Activated CD8-positive, alpha-beta memory T cell treated with anti-CD3 and anti-CD28 coated beads for 36 hours (primary cell): ENCODE measurements at regions not wholly inside any gene's neighbourhood (a gene's known extent, or its start where the extent isn't known, plus 50 kb on each side); places are given as distances from the start of the nearest gene placed in this dataset.
"Not testable (repeated sequence)": the region's sequence is repeated elsewhere in the genome, so short reads cannot be mapped to it uniquely, and the experiment has no call there.

ENCODE experiments used
- CTCF ChIA-PET: fragments of 350-600 bp; sonication (Branson Sonifier 250); formaldehyde crosslinking; loops from one replicate; lab custom pipeline; 2021; ENCODE audit warnings: antibody characterized with exemption; lab: Charles Lee
- POLR2A ChIA-PET: fragments of 350-600 bp; sonication (Branson Sonifier 250); formaldehyde crosslinking; loops from one replicate; lab custom pipeline; 2021; ENCODE audit warnings: antibody characterized with exemption; lab: Charles Lee

DNA sequence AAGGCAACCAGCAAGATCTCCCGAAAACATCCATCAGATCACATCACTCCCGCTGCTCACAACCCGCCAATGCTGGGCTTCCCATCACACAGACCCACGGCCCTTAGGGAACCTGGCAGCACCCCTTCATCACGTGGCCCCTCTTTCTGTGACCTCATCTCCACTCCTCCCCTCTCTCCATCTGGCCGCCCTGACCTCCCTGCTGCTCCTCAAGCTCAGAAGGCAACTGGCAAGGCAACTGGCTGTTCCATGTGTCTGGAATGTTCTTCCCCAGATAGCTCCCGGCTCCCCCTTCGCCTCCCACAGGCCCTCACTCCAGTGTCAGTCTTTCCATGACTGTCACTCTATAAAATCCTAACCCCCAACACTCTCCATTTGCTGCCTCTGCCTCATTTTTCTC is 113.0 kb upstream of the ERG start:
- ChIA-PET CTCF (no interaction called here), POLR2A (no interaction called here)

DNA sequence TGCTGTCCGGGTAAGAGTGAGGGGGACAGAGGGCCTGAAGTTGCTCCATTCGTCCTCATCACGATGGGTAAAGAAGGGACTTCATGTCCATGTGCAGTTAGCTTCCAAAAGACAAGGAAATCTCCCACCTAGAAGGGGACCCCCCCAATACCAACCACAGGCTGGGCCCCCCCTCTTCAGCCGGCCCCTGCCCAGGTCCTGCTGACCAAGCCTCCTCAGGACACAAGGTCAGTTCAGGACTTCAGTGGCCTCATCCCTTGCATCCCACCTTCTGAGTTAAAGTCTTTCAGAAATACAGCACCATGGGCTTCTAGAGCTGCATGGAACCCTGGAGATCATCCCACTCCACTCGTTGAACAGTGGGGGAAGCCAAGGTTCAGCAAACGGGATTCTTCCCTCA is 115.4 kb upstream of the ERG start:
- POLR2A ChIA-PET = interaction anchor here (0.6 kb wide), 1 partner anchor 243 kb away, joined by 3 read pairs; no protein-coding TSS in a partner anchor
- CTCF ChIA-PET = no interaction called here

DNA sequence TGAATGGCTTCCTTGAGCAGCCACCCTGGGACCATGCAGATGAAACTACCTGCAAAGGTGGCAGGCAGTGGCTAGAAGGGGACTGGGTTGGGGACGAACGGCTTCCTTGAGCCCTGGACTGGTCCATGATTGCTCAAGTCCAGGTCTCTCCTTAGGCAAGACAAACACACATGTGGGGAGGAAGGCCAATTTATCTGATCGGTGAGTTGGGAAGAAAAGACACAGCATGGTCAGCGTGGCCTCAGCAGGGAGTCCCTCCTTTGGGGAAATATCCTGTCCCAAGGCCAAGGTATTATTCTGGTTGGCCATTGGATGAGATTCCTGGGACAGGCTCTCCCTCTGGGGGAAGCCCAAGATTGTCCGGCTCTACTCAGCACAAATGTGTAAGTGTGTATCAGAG is 116.3 kb upstream of the ERG start:
- ChIA-PET CTCF (no interaction called here), POLR2A (no interaction called here)

GRCh38 chr21:38619480-38619879 is 121.2 kb upstream of the ERG start:
- CTCF ChIA-PET = no interaction called here
- POLR2A ChIA-PET = no interaction called here

DNA sequence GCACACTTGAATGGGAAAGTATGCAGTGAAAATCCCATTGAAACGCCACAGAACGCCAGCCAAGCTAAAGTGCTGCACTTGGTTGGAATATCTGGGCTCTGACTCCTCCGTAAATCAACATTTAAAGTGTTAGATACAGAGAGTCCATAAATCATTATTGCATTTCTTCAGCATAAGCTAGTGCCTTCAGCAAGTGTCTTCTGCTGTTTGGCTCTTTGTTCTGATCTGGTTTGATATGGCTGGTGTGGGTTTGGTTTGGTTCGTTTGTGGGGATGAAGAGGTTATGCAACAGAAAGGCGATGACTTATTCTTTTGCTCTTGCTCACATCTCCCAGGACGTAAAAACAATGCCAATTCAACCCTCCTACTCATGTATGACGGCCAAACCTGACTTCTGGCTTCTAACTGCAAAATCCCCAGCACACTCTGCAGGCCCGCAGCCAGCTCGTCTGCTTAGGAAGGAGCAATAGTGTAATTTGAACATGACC is 121.8 kb upstream of the ERG start:
- ChIA-PET POLR2A (no interaction called here), CTCF (no interaction called here)

GRCh38 chr21:38621132-38621531 is 122.9 kb upstream of the ERG start:
- POLR2A ChIA-PET = interaction anchor here (0.5 kb wide), 1 partner anchor 1089 kb away, joined by 8 read pairs; no protein-coding TSS in a partner anchor
- CTCF ChIA-PET = no interaction called here

GRCh38 chr21:38622081-38622826 is 124.0 kb upstream of the ERG start:
- ChIA-PET POLR2A (no interaction called here), CTCF (no interaction called here)

DNA sequence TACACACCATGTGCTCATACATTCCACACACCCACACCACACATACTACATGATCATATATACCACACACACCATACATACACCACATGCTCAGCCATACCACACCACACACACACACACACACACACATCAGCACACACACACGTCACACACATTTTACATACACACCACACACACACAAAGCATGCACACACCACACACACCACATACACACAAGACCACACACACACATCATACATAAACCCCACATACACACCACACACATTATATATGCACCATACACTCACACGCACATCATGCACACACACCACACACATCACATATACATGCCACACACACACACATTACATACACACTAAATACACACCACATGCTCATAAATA is 124.5 kb upstream of the ERG start:
- CTCF ChIA-PET = no interaction called here
- POLR2A ChIA-PET = no interaction called here

DNA sequence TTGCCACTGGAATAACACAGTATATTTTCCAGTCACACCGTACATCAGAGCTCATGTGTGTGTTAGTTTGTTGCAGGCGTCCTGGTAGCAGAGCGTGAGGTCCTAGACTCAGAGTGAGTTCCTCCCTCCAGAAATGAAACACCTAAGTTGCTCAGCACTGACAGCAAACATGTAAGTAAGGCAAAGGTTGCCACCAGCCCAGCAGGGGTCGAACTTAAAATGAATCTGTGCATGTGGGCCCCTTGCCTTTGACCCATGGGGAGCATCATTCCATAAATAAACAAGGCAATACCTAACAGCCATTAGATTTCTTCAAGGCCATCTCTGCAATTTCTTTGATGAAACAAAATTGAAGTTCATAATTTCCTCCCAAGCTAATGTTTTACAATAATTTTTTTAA is 125.3 kb upstream of the ERG start:
- CTCF ChIA-PET = no interaction called here
- POLR2A ChIA-PET = no interaction called here

GRCh38 chr21:38625000-38625399 is 126.7 kb upstream of the ERG start:
- CTCF ChIA-PET = no interaction called here
- POLR2A ChIA-PET = no interaction called here

DNA sequence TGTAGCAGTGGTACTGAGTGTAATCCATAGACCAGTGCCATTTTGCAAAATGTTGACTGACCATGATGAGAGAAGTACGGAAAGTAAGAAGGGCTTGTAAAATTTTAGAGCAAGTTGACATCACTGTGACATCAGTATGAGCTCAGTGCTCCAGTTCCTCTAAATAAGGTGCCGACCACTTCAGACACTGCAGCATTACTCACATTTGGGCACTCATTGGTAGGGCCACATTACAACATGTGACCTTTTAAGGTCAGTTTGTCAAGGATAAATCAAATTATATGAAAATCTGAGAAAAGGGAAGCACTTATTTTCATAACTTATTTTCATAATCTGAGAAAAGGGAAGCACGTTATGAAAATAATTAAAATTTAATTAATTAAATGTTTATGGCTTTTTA is 128.0 kb upstream of the ERG start:
- ChIA-PET CTCF (no interaction called here), POLR2A (no interaction called here)

- POLR2A ChIA-PET = no interaction called here
- CTCF ChIA-PET = no interaction called here
Observed at GRCh38 chr21:38628349-38628748, 130.1 kb upstream of the ERG start.

DNA sequence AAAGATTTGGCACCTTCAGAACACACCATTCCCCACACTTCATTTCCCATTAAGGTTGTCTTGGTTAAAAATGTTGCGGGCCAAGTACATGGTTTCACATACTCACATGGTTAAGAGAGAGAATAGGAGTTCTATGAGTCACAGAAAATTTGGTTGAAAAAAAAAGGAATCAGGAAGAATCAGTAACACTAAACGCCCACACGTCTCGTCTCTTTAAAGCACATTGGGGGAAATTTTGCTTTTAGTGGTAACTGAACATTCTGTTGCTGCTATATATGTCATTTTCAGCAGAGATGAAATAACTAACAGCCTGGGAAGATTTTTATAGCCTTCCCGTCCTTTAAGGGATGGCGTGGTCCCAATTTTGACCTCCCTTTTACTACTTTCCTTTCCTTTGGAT is 132.9 kb upstream of the ERG start:
- CTCF ChIA-PET = no interaction called here
- POLR2A ChIA-PET = no interaction called here

- POLR2A ChIA-PET = no interaction called here
- CTCF ChIA-PET = no interaction called here
Observed at GRCh38 chr21:38631676-38632075, 133.4 kb upstream of the ERG start.

DNA sequence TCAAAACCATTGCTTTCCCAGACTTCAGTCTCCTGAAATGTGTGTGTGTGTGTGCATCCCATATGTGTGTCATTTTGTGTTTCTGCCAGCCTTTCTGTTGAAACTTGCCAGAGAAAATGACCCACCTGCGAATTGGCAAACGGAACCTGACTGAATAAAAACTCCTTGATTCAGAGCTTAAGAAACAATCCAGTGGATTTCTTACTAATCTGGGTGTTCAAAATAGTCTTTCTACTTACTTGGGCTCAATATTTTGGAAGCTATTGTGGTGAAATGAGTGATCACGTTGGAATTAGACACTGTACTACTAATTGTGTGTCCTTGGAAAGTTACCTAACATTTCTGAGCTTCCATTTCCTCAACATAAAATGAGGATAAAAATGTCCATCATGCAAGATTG is 138.9 kb upstream of the ERG start:
- ChIA-PET POLR2A (no interaction called here), CTCF (no interaction called here)

- ChIA-PET POLR2A (interaction anchor here (0.6 kb wide), 1 partner anchor 127 kb away, joined by 4 read pairs; no protein-coding TSS in a partner anchor), CTCF (no interaction called here)
Observed at GRCh38 chr21:38639571-38640354, 141.5 kb upstream of the ERG start.

DNA sequence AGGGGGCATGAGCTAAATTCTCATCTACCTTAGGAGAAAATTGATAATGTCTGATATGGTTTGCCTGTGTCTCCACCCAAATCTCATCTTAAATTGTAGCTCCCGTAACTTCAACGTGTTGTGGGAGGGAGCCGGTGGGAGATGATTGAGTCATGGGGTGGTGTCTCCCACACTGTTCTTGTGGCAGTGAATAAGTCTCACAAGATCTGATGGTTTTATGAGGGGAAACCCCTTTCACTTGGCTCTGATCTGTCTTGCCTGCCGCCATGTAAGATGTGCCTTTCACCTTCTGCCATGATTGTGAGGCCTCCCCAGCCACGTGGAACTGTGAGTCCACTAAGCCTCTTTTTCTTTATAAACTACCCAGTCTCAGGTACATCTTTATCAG is 142.1 kb upstream of the ERG start:
- CTCF ChIA-PET = not testable (repeated sequence)
- POLR2A ChIA-PET = interaction anchor here (0.6 kb wide), 1 partner anchor 126 kb away, joined by 4 read pairs; no protein-coding TSS in a partner anchor

DNA sequence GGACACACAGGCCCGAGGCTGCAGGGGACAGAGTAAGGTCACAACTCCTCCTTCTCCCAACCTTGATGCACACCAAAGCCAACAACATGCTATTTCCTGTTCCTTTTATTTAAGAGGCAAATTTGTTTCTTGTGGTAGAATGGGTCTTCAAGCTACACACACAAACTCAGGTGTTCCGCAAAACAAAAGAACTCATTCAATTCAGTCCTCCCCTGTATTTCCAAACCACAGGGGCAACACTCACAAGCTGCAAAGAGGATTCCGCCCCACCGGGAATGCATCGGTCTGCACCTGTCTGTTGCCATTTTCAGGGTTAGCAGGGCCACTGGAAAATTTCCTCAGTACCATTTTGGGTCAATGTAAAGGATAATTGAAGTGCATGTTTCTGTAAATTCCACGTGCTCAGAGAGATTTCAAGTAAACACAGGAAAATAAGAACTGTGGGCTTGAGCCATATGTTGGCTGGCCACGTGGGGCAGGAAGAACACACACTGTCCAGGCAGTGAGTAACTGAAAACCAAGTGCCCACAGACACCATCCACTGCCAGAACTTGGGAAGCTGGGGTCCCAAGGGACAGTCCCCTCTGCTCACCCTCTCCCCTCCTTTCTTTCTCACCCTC is 145.2 kb upstream of the ERG start:
- CTCF ChIA-PET = no interaction called here
- POLR2A ChIA-PET = no interaction called here

GRCh38 chr21:38645282-38645681 is 147.0 kb upstream of the ERG start:
- POLR2A ChIA-PET = no interaction called here
- CTCF ChIA-PET = no interaction called here

- ChIA-PET CTCF (no interaction called here), POLR2A (no interaction called here)
Observed at GRCh38 chr21:38646213-38646837, 148.0 kb upstream of the ERG start.
